GM23248 (cell line): ENCODE measurements at regions not wholly inside any gene's neighbourhood (a gene's known extent, or its start where the extent isn't known, plus 50 kb on each side); places are given as distances from the start of the nearest gene placed in this dataset.
A peak's percentile ranks its signal among the peaks of the same experiment; 100 is the strongest.

ENCODE experiments used
- DNase-seq: peaks from one replicate; pipeline ENCODE4 v3.0.0-alpha.2; 2015
- H2AFZ ChIP-seq: fragments of 200-600 bp; sonication (generic); 2 replicates; pipeline ENCODE4 v1.6.1; 2016; ENCODE audit warnings: antibody characterized with exemption
- H3F3A ChIP-seq: fragments of 200-600 bp; sonication (generic); 2 replicates; pipeline ENCODE4 v1.6.1; 2016; ENCODE audit warnings: mild to moderate bottlenecking, antibody characterized with exemption, mixed run types; ENCODE audit not compliant: insufficient read depth
- H3K27ac ChIP-seq: fragments of 200-600 bp; sonication (generic); 2 replicates; pipeline ENCODE4 v1.5.1; 2016; ENCODE audit warnings: mild to moderate bottlenecking
- H3K27me3 ChIP-seq: fragments of 200-600 bp; sonication (generic); replicated peaks from 2 replicates; pipeline ENCODE4 v1.6.1; 2016; ENCODE audit warnings: mild to moderate bottlenecking; ENCODE audit not compliant: insufficient read depth
- H3K36me3 ChIP-seq: fragments of 200-600 bp; sonication (generic); 2 replicates; pipeline ENCODE4 v1.6.1; 2016; ENCODE audit warnings: low read depth, mild to moderate bottlenecking
- H3K4me1 ChIP-seq: fragments of 200-600 bp; sonication (generic); 2 replicates; pipeline ENCODE4 v1.6.1; 2016; ENCODE audit warnings: mild to moderate bottlenecking; ENCODE audit not compliant: insufficient read depth
- H3K4me2 ChIP-seq: fragments of 200-600 bp; sonication (generic); one replicate; pipeline ENCODE4 v1.6.1; 2016; ENCODE audit warnings: mild to moderate bottlenecking; ENCODE audit not compliant: unreplicated experiment
- H3K4me3 ChIP-seq: fragments of 200-600 bp; sonication (generic); 2 replicates; pipeline ENCODE4 v1.5.1; 2016; ENCODE audit warnings: mild to moderate bottlenecking
- H3K79me2 ChIP-seq: fragments of 200-600 bp; sonication (generic); 2 replicates; pipeline ENCODE4 v1.6.1; 2016; ENCODE audit warnings: mild to moderate bottlenecking; ENCODE audit not compliant: insufficient read depth
- H3K9ac ChIP-seq: fragments of 200-600 bp; sonication (generic); 2 replicates; pipeline ENCODE4 v1.6.1; 2016; ENCODE audit warnings: mild to moderate bottlenecking
- H3K9me2 ChIP-seq: fragments of 200-600 bp; sonication (generic); 2 replicates; pipeline ENCODE4 v1.6.1; 2016; ENCODE audit warnings: mixed run types, mild to moderate bottlenecking, moderate library complexity; ENCODE audit not compliant: insufficient read depth
- H3K9me3 ChIP-seq: fragments of 200-600 bp; sonication (generic); one replicate; pipeline ENCODE4 v1.6.1; 2017; ENCODE audit warnings: low read depth
- H4K20me1 ChIP-seq: fragments of 200-600 bp; sonication (generic); 2 replicates; pipeline ENCODE4 v1.6.0; 2016; ENCODE audit not compliant: insufficient read depth
- EZH2 ChIP-seq: fragments of 200-600 bp; sonication (generic); IDR thresholded peaks from 2 replicates; pipeline ENCODE4 v1.6.1; 2018; ENCODE audit warnings: antibody characterized with exemption, mild to moderate bottlenecking; ENCODE audit not compliant: insufficient read depth, poor library complexity, severe bottlenecking
- EZH2phosphoT487 ChIP-seq: fragments of 200-600 bp; sonication (generic); IDR thresholded peaks from 2 replicates; pipeline ENCODE4 v1.6.1; 2018; ENCODE audit warnings: antibody characterized with exemption, moderate library complexity, mild to moderate bottlenecking, low read depth; ENCODE audit not compliant: insufficient read depth
- WGBS, 2 experiments: methylation state at CpG; one replicate each; pipeline ENCODE4 v1.1.6; 2015 to 2017; ENCODE audit warnings: low lambda C conversion rate in 2 of 2, low coverage in 1 of 2; ENCODE audit errors: missing lambda C conversion rate in 2 of 2; 5-methylcytosine and 5-hydroxymethylcytosine counted together
- in situ Hi-C: fragments of 300-500 bp; cut with MboI; formaldehyde crosslinking; loops from 2 replicates; pipeline ENCODE4 v1.15.0; 2020

- TF ChIP-seq EZH2: no peak
- TF ChIP-seq EZH2phosphoT487: no peak
- Histone ChIP-seq H3K27me3 (no peaks in the 10 kb centered on the region), H3K9me3 (no peaks in the 10 kb centered on the region), H3K4me2 (no peak overlapping the region), H3K4me1 (no peaks in the 10 kb centered on the region), H3K27ac (no peak overlapping the region), H2AFZ (no peak overlapping the region), H3F3A (no peaks in the 10 kb centered on the region), H3K36me3 (no peaks in the 10 kb centered on the region), H3K9ac (no peak overlapping the region), H3K4me3 (no peak overlapping the region), H3K79me2 (no peaks in the 10 kb centered on the region), H3K9me2 (no peaks in the 10 kb centered on the region), H4K20me1 (no peaks in the 10 kb centered on the region)
- in situ Hi-C loops: no loop called here
- no peak for DNase-seq
- WGBS, 2 experiments: 51 to 56% methylated on average over 2 of the region's 2 CpGs
Measured at GRCh38 chr2:126344493-126344892, 311.5 kb upstream of the GYPC start.

DNA sequence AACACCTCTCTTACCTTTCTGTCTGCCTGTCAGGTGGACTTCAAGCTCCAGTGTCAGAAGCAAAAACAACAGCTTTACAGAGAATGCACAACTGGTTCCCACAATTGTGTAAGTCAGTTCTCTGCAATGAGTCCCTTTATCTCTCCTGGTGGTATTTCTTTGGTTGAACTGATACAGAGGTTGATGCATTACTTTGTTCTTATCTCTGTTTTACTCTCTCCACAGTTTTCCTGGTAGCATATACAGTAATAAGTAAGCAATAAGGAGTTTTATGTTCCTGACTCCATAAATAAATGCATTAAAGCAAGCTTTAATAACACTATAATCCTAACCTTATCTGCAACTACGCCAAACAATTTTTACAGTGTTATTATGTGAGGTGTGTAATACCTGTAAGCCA is 310.3 kb upstream of the GYPC start:
- Histone ChIP-seq H3K27me3 (no peaks in the 10 kb centered on the region), H3F3A (no peaks in the 10 kb centered on the region), H3K36me3 (no peaks in the 10 kb centered on the region), H3K4me2 (no peak overlapping the region), H3K4me3 (no peak overlapping the region), H3K27ac (no peak overlapping the region), H2AFZ (no peak overlapping the region), H3K4me1 (no peaks in the 10 kb centered on the region), H3K9me2 (no peaks in the 10 kb centered on the region), H3K79me2 (no peaks in the 10 kb centered on the region), H3K9ac (no peak overlapping the region), H3K9me3 (no peaks in the 10 kb centered on the region), H4K20me1 (no peaks in the 10 kb centered on the region)
- no peak for DNase-seq
- 6 to 9% methylated on average over 1 of the region's 1 CpG for WGBS, 2 experiments
- in situ Hi-C loops: no loop called here
- TF ChIP-seq EZH2phosphoT487 (no peak), EZH2 (no peak)

DNA sequence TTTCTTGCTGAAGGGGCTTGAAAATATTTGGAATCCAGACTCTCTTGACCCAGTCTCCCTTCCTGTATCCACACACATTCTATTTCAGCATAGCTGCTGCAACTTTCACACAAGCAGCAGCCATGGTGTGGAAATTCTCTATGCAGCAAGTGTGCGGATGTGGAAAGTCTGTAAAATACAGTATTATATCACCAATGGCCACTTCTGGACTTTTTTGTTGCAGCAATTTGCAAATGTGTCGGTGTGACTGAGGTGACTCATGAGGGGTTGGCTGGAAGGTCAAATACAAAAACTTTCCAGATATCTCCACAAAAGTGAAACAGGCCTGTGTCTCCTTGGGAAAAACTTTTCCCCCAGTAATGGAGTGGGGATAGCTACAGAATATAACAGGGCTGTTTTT is 299.3 kb upstream of the GYPC start:
- TF ChIP-seq EZH2phosphoT487 (no peak), EZH2 (no peak)
- Histone ChIP-seq H3K27ac (no peak overlapping the region), H3K27me3 (no peaks in the 10 kb centered on the region), H3K9me2 (no peaks in the 10 kb centered on the region), H4K20me1 (no peaks in the 10 kb centered on the region), H3K4me2 (no peak overlapping the region), H3K79me2 (no peaks in the 10 kb centered on the region), H3K4me3 (no peak overlapping the region), H3K9me3 (no peaks in the 10 kb centered on the region), H3F3A (no peaks in the 10 kb centered on the region), H3K9ac (no peak overlapping the region), H3K4me1 (no peaks in the 10 kb centered on the region), H3K36me3 (no peaks in the 10 kb centered on the region), H2AFZ (no peak overlapping the region)
- in situ Hi-C loops: no loop called here
- 35 to 36% methylated on average over 2 of the region's 2 CpGs for WGBS, 2 experiments
- DNase-seq: no peak

DNA sequence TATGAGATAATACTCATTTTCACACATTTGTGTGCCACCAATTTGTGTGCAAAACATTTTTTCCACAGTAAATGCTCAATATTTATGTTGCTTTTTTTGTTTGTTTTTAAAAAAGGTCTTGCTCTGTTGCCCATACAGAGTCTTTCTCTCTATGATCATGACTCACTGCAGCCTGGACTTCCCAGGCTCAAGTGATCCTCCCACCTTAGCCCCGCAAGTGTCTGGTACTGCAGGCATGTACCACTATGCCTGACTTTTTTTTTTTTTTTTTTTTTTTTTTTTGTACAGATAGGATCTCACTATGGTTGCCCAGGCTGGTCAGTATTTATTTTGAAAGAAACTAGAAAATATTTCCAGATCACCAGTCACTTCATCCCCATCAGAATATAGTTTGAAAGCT is 297.8 kb upstream of the GYPC start:
- no peaks in the 10 kb centered on the region for H3F3A ChIP-seq
- no peaks in the 10 kb centered on the region for H3K4me1 ChIP-seq
- H3K4me2 ChIP-seq: no peak overlapping the region
- no peak overlapping the region for H2AFZ ChIP-seq
- WGBS, 2 experiments: 8 to 17% methylated on average over 1 of the region's 1 CpG
- DNase-seq: no peak
- no peak for TF ChIP-seq EZH2
- TF ChIP-seq EZH2phosphoT487: no peak
- H3K9me3 ChIP-seq: no peaks in the 10 kb centered on the region
- H4K20me1 ChIP-seq: no peaks in the 10 kb centered on the region
- in situ Hi-C loops: no loop called here
- no peaks in the 10 kb centered on the region for H3K9me2 ChIP-seq
- H3K27ac ChIP-seq: no peak overlapping the region
- no peaks in the 10 kb centered on the region for H3K27me3 ChIP-seq
- no peak overlapping the region for H3K4me3 ChIP-seq
- no peaks in the 10 kb centered on the region for H3K79me2 ChIP-seq
- no peak overlapping the region for H3K9ac ChIP-seq
- H3K36me3 ChIP-seq: no peaks in the 10 kb centered on the region

DNA sequence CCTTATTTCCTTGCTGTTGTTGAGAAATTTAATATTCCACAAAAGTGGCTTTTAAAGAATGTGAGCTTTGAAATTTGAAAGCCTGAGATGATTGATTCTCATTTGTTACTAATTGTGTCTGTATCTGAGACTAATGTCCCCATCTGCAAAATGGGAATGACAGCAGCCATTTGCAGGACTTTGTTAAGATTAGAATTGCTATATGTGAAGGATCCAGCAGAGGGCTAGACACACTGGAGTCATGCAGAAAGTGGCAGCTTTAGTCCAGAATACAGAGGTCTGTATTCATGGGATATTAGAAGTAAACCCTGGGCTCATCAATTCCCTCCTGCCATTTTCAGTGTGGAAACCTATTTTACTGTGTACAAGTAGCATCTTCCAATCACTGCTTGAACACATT is 296.5 kb upstream of the GYPC start:
- H4K20me1 ChIP-seq: no peaks in the 10 kb centered on the region
- no peaks in the 10 kb centered on the region for H3K79me2 ChIP-seq
- no peaks in the 10 kb centered on the region for H3K4me1 ChIP-seq
- no peak overlapping the region for H2AFZ ChIP-seq
- H3K9me2 ChIP-seq: no peaks in the 10 kb centered on the region
- H3K9ac ChIP-seq: no peak overlapping the region
- no peaks in the 10 kb centered on the region for H3K36me3 ChIP-seq
- no peak overlapping the region for H3K4me3 ChIP-seq
- no peaks in the 10 kb centered on the region for H3K27me3 ChIP-seq
- in situ Hi-C loops: no loop called here
- no peak overlapping the region for H3K4me2 ChIP-seq
- H3K9me3 ChIP-seq: no peaks in the 10 kb centered on the region
- H3F3A ChIP-seq: no peaks in the 10 kb centered on the region
- H3K27ac ChIP-seq: no peak overlapping the region
- DNase-seq: peak; percentile 17
- TF ChIP-seq EZH2phosphoT487 (no peak), EZH2 (no peak)
